HL-60 (cell line): ENCODE measurements at regions not wholly inside any gene's neighbourhood (a gene's known extent, or its start where the extent isn't known, plus 50 kb on each side); places are given as distances from the start of the nearest gene placed in this dataset.

Experiments
- DNase-seq, 2 experiments: peaks; one replicate each; pipeline ENCODE4 v3.0.0-alpha.2; 2010 to 2020; ENCODE audit warnings: low read depth in 1 of 2, low spot score in 1 of 2
- H3K27ac ChIP-seq: fragments of 250-450 bp; sonication (Bioruptor Pico); replicated peaks from 2 replicates; pipeline ENCODE4 v1.5.1; 2020; ENCODE audit warnings: mild to moderate bottlenecking, moderate library complexity
- H3K27me3 ChIP-seq: fragments of 250-450 bp; sonication (Bioruptor Pico); 2 replicates; pipeline ENCODE4 v1.5.1; 2021; ENCODE audit warnings: mild to moderate bottlenecking, moderate library complexity; ENCODE audit not compliant: insufficient read depth, poor library complexity, severe bottlenecking
- H3K4me3 ChIP-seq: replicated peaks from 2 replicates; pipeline ENCODE4 v1.5.1; 2011; ENCODE audit warnings: mild to moderate bottlenecking, control low read depth, low read length; ENCODE audit not compliant: insufficient read depth
- CTCF ChIP-seq: IDR thresholded peaks from one replicate; pipeline ENCODE4 v1.5.1; 2011; ENCODE audit warnings: low read length, control low read depth, inconsistent platforms; ENCODE audit not compliant: insufficient read depth
- GABPA ChIP-seq: IDR thresholded peaks from 2 replicates; pipeline ENCODE4 v1.6.1; 2012; ENCODE audit warnings: low read depth
- POLR2AphosphoS5 ChIP-seq: IDR thresholded peaks from 2 replicates; pipeline ENCODE4 v1.6.1; 2012; ENCODE audit warnings: low read depth
- REST ChIP-seq: IDR thresholded peaks from 2 replicates; pipeline ENCODE4 v1.6.1; 2012; ENCODE audit warnings: low read depth; ENCODE audit not compliant: insufficient replicate concordance
- SPI1 ChIP-seq: IDR thresholded peaks from 2 replicates; pipeline ENCODE4 v1.6.1; 2012; ENCODE audit warnings: low read depth, mild to moderate bottlenecking, borderline replicate concordance

- peak; percentile 24 to 52 for DNase-seq
- Histone ChIP-seq H3K27me3 (no peaks in the 10 kb centered on the region), H3K27ac (no peak overlapping the region), H3K4me3 (no peak overlapping the region)
- TF ChIP-seq POLR2AphosphoS5 (no peak), SPI1 (no peak), CTCF (peak; percentile 40), REST (no peak), GABPA (no peak)
These were observed 177.6 kb downstream of the IGLL1 start for GRCh38 chr22:23402275-23403151.

GRCh38 chr22:23401910-23402274, 178.2 kb downstream of the IGLL1 start:
- TF ChIP-seq REST (no peak), POLR2AphosphoS5 (no peak), CTCF (no peak), GABPA (no peak), SPI1 (no peak)
- no peak overlapping the region for H3K27ac ChIP-seq

GRCh38 chr22:23401111-23401909, 178.8 kb downstream of the IGLL1 start:
- H3K27ac ChIP-seq: no peak overlapping the region
- no peak for DNase-seq
- H3K4me3 ChIP-seq: no peak overlapping the region
- H3K27me3 ChIP-seq: no peaks in the 10 kb centered on the region
- TF ChIP-seq SPI1 (no peak), POLR2AphosphoS5 (no peak), REST (no peak), GABPA (no peak), CTCF (no peak)

More at GRCh38 chr22:23401910-23402274, 178.2 kb downstream of the IGLL1 start:
- Histone ChIP-seq H3K27me3 (no peaks in the 10 kb centered on the region), H3K4me3 (no peak overlapping the region)
- DNase-seq: no peak
